Endometrium (tissue), 2 donors: ENCODE measurements at regions not wholly inside any gene's neighbourhood (a gene's known extent, or its start where the extent isn't known, plus 50 kb on each side); places are given as distances from the start of the nearest gene placed in this dataset.
A peak's percentile ranks its signal among the peaks of the same experiment; 100 is the strongest.

ENCODE experiments used
- FAIRE-seq: peaks from 2 replicates; lab custom pipeline; 2012; peaks lifted over from hg19 to GRCh38; lab: Jason Lieb, UNC
- donor health status: control.
- donor health status: control.

GRCh38 chr9:107868186-107868585 lies 378.6 kb upstream of the KLF4 start:
- no peak for FAIRE-seq

GRCh38 chr9:107867738-107868137 lies 378.2 kb upstream of the KLF4 start:
- no peak for FAIRE-seq

- no peak for FAIRE-seq
Measured at GRCh38 chr9:107866711-107867311, 377.2 kb upstream of the KLF4 start.

- no peak for FAIRE-seq
Measured at GRCh38 chr9:107863396-107863795, 373.8 kb upstream of the KLF4 start.

- FAIRE-seq: no peak
Measured at GRCh38 chr9:107862881-107863280, 373.3 kb upstream of the KLF4 start.

GRCh38 chr9:107862323-107862722 lies 372.8 kb upstream of the KLF4 start:
- no peak for FAIRE-seq

- FAIRE-seq: no peak
Measured at GRCh38 chr9:107861075-107861474, 371.5 kb upstream of the KLF4 start.

- FAIRE-seq: no peak
Measured at GRCh38 chr9:107858260-107858659, 368.7 kb upstream of the KLF4 start.

GRCh38 chr9:107856633-107857032 lies 367.1 kb upstream of the KLF4 start:
- no peak for FAIRE-seq

- no peak for FAIRE-seq
Measured at GRCh38 chr9:107855164-107855563, 365.6 kb upstream of the KLF4 start.

- no peak for FAIRE-seq
Measured at GRCh38 chr9:107853461-107853860, 363.9 kb upstream of the KLF4 start.

- FAIRE-seq: no peak
Measured at GRCh38 chr9:107852891-107853290, 363.3 kb upstream of the KLF4 start.

- FAIRE-seq: no peak
Measured at GRCh38 chr9:107850653-107851052, 361.1 kb upstream of the KLF4 start.

GRCh38 chr9:107847978-107848964 lies 358.7 kb upstream of the KLF4 start:
- peak; percentile 62 for FAIRE-seq

GRCh38 chr9:107842530-107842929 lies 353.0 kb upstream of the KLF4 start:
- FAIRE-seq: no peak

GRCh38 chr9:107841076-107841475 lies 351.5 kb upstream of the KLF4 start:
- no peak for FAIRE-seq

- FAIRE-seq: no peak
Measured at GRCh38 chr9:107839371-107839770, 349.8 kb upstream of the KLF4 start.

GRCh38 chr9:107838766-107839165 lies 349.2 kb upstream of the KLF4 start:
- FAIRE-seq: no peak

GRCh38 chr9:107836300-107836699 lies 346.7 kb upstream of the KLF4 start:
- no peak for FAIRE-seq

- no peak for FAIRE-seq
Measured at GRCh38 chr9:107833295-107833694, 343.7 kb upstream of the KLF4 start.

GRCh38 chr9:107832871-107833270 lies 343.3 kb upstream of the KLF4 start:
- FAIRE-seq: no peak

- no peak for FAIRE-seq
Measured at GRCh38 chr9:107830479-107830878, 340.9 kb upstream of the KLF4 start.

- no peak for FAIRE-seq
Measured at GRCh38 chr9:107827884-107828283, 338.3 kb upstream of the KLF4 start.

GRCh38 chr9:107827304-107827703 lies 337.7 kb upstream of the KLF4 start:
- FAIRE-seq: no peak
